ENCODE measurements at regions not wholly inside any gene's neighbourhood (a gene's known extent, or its start where the extent isn't known, plus 50 kb on each side); places are given as distances from the start of the nearest gene placed in this dataset.
A peak's percentile ranks its signal among the peaks of the same experiment; 100 is the strongest.

- H3K9me3 ChIP-seq (ENCODE audit: control insufficient read depth, low read depth, low read length), result no peaks in the 10 kb centered on the region
- no peak overlapping the region for H3T11ph ChIP-seq (ENCODE audit: low read length)
- DNase-seq, result peak; percentile 53
- H2BK120ac ChIP-seq (ENCODE audit: low read depth, low read length, poor library complexity, severe bottlenecking), result no peak overlapping the region
- H3K4me1 ChIP-seq (ENCODE audit: insufficient read depth, low read length), result no peaks in the 10 kb centered on the region
- no peak overlapping the region for H3K4me2 ChIP-seq (ENCODE audit: insufficient read depth, insufficient read length, low read length)
- Mint-ChIP-seq H3K27ac (no peak overlapping the region), H3K9me3 (peaks cover 30 to 33% of the 10 kb centered on the region in 2 experiments), H3K4me1 (peaks cover 25 to 33% of the 10 kb centered on the region in 2 experiments), H3K36me3 (ENCODE audit: insufficient read depth in 1 of 3, low read depth in 3 of 3) (peaks cover 24 to 36% (median 29%) of the 10 kb centered on the region in 3 experiments), H3K27me3 (ENCODE audit: low read depth) (no peaks in the 10 kb centered on the region), H3K4me3 (no peak overlapping the region; a peak in 1 of 5 replicates)
- no peak overlapping the region for H3K56ac ChIP-seq (ENCODE audit: insufficient read length, low read depth, low read length)
- H3K23ac ChIP-seq (ENCODE audit: insufficient read length, low read depth, low read length), result no peak overlapping the region
- no peak overlapping the region for H3K9ac ChIP-seq (ENCODE audit: extremely low read depth, insufficient read length, low read length)
- H3K14ac ChIP-seq (ENCODE audit: insufficient read depth, low read length), result no peak overlapping the region
- H2BK15ac ChIP-seq (ENCODE audit: low read depth, low read length), result no peak overlapping the region
- H3K79me1 ChIP-seq (ENCODE audit: insufficient read depth, low read depth, low read length, poor library complexity, severe bottlenecking), result no peaks in the 10 kb centered on the region
- H3K23me2 ChIP-seq (ENCODE audit: insufficient read length, low read depth, low read length, poor library complexity, severe bottlenecking), result no peaks in the 10 kb centered on the region
- no peak overlapping the region for H3K27ac ChIP-seq (ENCODE audit: insufficient read length, low read depth, low read length)
- H3K4ac ChIP-seq (ENCODE audit: low read depth, low read length), result no peak overlapping the region
- H2AK5ac ChIP-seq (ENCODE audit: insufficient read length, low read length), result no peak overlapping the region
- no peaks in the 10 kb centered on the region for H3K27me3 ChIP-seq (ENCODE audit: insufficient read depth, low read length)
- H2BK5ac ChIP-seq (ENCODE audit: insufficient read length, low read length), result no peak overlapping the region
- H3K79me2 ChIP-seq (ENCODE audit: insufficient read depth, low read length), result no peaks in the 10 kb centered on the region
- no peak overlapping the region for H2BK12ac ChIP-seq (ENCODE audit: insufficient read length, low read depth, low read length)
- no peak for TF ChIP-seq CTCF (conservative IDR thresholded peaks at IDR 0.05)
- no peak overlapping the region for H4K91ac ChIP-seq (ENCODE audit: insufficient read length, low read depth, low read length)
- no peak overlapping the region for H4K5ac ChIP-seq (ENCODE audit: insufficient read length, low read depth, low read length)
- H4K20me1 ChIP-seq (ENCODE audit: control insufficient read depth, insufficient read depth, insufficient read length), result no peaks in the 10 kb centered on the region
- H2AFZ ChIP-seq (ENCODE audit: low read length), result no peak overlapping the region
- H3K18ac ChIP-seq (ENCODE audit: insufficient read length, low read depth, low read length), result no peak overlapping the region
- H4K8ac ChIP-seq (replicated peaks; ENCODE audit: insufficient read length, low read depth, low read length), result no peak overlapping the region
- no peak overlapping the region for H2BK20ac ChIP-seq (ENCODE audit: low read depth, low read length, poor library complexity, severe bottlenecking)
Observed at GRCh38 chrX:87006561-87006960, 511.0 kb upstream of the KLHL4 start.

All from H9 (cell line).